CD4-positive, alpha-beta memory T cell (primary cell): ENCODE measurements at regions not wholly inside any gene's neighbourhood (a gene's known extent, or its start where the extent isn't known, plus 50 kb on each side); places are given as distances from the start of the nearest gene placed in this dataset.

Source experiments
- CTCF ChIA-PET: fragments of 350-600 bp; sonication (Branson Sonifier 250); formaldehyde crosslinking; loops from one replicate; lab custom pipeline; 2021; ENCODE audit warnings: inconsistent platforms; ENCODE audit not compliant: partially characterized antibody; lab: Charles Lee
- POLR2A ChIA-PET: fragments of 350-600 bp; sonication (Branson Sonifier 250); formaldehyde crosslinking; loops from one replicate; lab custom pipeline; 2021; ENCODE audit not compliant: partially characterized antibody; lab: Charles Lee
- DNase-seq, 5 donors: peaks; one replicate each; pipeline versions ENCODE4 v3.0.0 to v3.0.0-alpha.2; 2020 to 2022; ENCODE audit warnings: mixed read lengths in 1 of 5
- H3K27ac ChIP-seq: one replicate; pipeline ENCODE4 v1.7.0; 2013; ENCODE audit warnings: low read depth, low read length
- H3K27me3 ChIP-seq: 2 replicates; pipeline ENCODE4 v1.7.0; 2013; ENCODE audit warnings: mild to moderate bottlenecking, low read length, moderate library complexity; ENCODE audit not compliant: insufficient read depth
- H3K36me3 ChIP-seq: 2 replicates; pipeline ENCODE4 v1.7.0; 2013; ENCODE audit warnings: mild to moderate bottlenecking, low read length, moderate library complexity; ENCODE audit not compliant: insufficient read depth
- H3K4me1 ChIP-seq: 2 replicates; pipeline ENCODE4 v1.7.0; 2013; ENCODE audit warnings: mild to moderate bottlenecking, low read length, moderate library complexity; ENCODE audit not compliant: insufficient read depth
- H3K4me3 ChIP-seq, 2 donors: one replicate each; pipeline ENCODE4 v1.7.0; 2013; ENCODE audit warnings: low read length in 2 of 2, mild to moderate bottlenecking in 1 of 2
- H3K9me3 ChIP-seq, 2 donors: one replicate each; pipeline ENCODE4 v1.7.0; 2013; ENCODE audit warnings: low read length in 2 of 2, control low read depth in 1 of 2; ENCODE audit not compliant: control insufficient read depth in 1 of 2
- H3K27ac Mint-ChIP-seq, 7 donors: one replicate each; pipeline ENCODE4 v1.8.0; 2020 to 2021; ENCODE audit warnings: mixed read lengths in 7 of 7, mild to moderate bottlenecking in 6 of 7, inconsistent platforms in 3 of 7, moderate library complexity in 3 of 7
- H3K27me3 Mint-ChIP-seq, 2 donors: one replicate each; pipeline ENCODE4 v1.8.0; 2020 to 2021; ENCODE audit warnings: mixed read lengths in 2 of 2
- H3K36me3 Mint-ChIP-seq, 2 donors: one replicate each; pipeline ENCODE4 v1.8.0; 2020 to 2021; ENCODE audit warnings: mixed read lengths in 2 of 2, inconsistent platforms in 1 of 2, mild to moderate bottlenecking in 1 of 2
- H3K4me1 Mint-ChIP-seq, 4 donors: one replicate each; pipeline ENCODE4 v1.8.0; 2020 to 2021; ENCODE audit warnings: mixed read lengths in 4 of 4, mild to moderate bottlenecking in 1 of 4
- H3K4me3 Mint-ChIP-seq, 8 donors: one replicate each; pipeline ENCODE4 v1.8.0; 2020 to 2021; ENCODE audit warnings: mixed read lengths in 8 of 8, mild to moderate bottlenecking in 7 of 8, moderate library complexity in 6 of 8, inconsistent platforms in 3 of 8
- H3K9me3 Mint-ChIP-seq, 8 donors: one replicate each; pipeline ENCODE4 v1.8.0; 2020 to 2021; ENCODE audit warnings: mixed read lengths in 8 of 8, mild to moderate bottlenecking in 5 of 8, inconsistent platforms in 3 of 8, moderate library complexity in 1 of 8
- intact Hi-C: fragments of 100-400 bp; cut with micrococcal nuclease; formaldehyde crosslinking; loops from one replicate; pipeline ENCODE4 v1.15.1; 2023

DNA sequence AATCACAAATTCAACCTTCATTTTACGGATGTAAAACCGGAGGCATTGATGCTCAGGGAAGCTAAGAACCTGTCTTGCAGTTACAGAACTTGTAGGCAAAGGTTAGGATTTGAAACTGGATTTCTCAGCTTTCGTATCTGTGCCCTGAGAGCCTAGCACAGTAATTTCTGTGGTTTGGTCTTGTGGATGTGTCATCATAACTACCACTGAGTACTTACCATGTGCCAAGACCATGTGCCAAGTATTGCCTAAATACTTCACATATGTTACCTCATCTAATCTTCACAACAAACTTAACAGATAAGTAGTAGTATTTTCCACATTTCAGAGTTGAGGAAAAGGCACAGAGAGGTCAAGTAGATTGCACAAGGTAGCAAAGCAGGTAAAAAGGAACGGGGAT lies 140.7 kb downstream of the NXPE2 start:
- intact Hi-C loops, result no loop called here
- Histone ChIP-seq H3K36me3 (no peaks in the 10 kb centered on the region), H3K27me3 (no peaks in the 10 kb centered on the region), H3K4me3 (no peak overlapping the region), H3K4me1 (no peaks in the 10 kb centered on the region), H3K27ac (no peak overlapping the region), H3K9me3 (no peaks in the 10 kb centered on the region)
- Mint-ChIP-seq H3K4me3 (no peak overlapping the region), H3K9me3 (peaks cover 0 to 8% (median 1%) of the 10 kb centered on the region in 8 donors), H3K27me3 (peaks cover 0 to 2% of the 10 kb centered on the region in 2 donors), H3K27ac (no peak overlapping the region), H3K4me1 (no peaks in the 10 kb centered on the region), H3K36me3 (no peaks in the 10 kb centered on the region)
- CTCF ChIA-PET, result no interaction called here
- POLR2A ChIA-PET, result no interaction called here
- DNase-seq, result no peak

DNA sequence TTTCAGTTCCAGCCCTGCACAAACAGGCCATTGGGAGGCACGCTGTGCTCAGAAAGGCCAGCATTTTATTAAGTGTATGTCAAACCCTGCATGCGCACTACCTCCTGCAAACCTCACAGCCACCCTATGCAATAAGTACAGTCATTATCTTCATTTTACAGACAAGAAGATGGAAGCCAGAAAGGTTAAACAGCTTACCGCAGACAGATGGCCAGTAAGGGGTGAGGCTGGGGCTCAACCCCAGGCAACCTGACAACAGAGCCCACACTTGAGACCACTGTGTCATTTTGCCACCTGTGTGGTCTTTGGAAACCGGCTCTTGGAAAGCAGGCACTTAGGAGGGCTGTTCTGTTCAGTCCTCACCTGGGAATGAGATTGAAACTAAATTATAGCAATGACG lies 142.3 kb downstream of the NXPE2 start:
- H3K4me3 ChIP-seq, result no peak overlapping the region
- Mint-ChIP-seq H3K4me1 (no peaks in the 10 kb centered on the region), H3K27ac (no peak overlapping the region), H3K9me3 (peaks cover 0 to 8% (median 1%) of the 10 kb centered on the region in 8 donors), H3K36me3 (no peaks in the 10 kb centered on the region), H3K4me3 (no peak overlapping the region), H3K27me3 (peaks cover 0 to 2% of the 10 kb centered on the region in 2 donors)
- DNase-seq, result no peak
- H3K9me3 ChIP-seq, result no peaks in the 10 kb centered on the region
- ChIA-PET CTCF (no interaction called here), POLR2A (no interaction called here)
- no peaks in the 10 kb centered on the region for H3K27me3 ChIP-seq
- no peaks in the 10 kb centered on the region for H3K4me1 ChIP-seq
- intact Hi-C loops, result no loop called here
- H3K36me3 ChIP-seq, result no peaks in the 10 kb centered on the region
- H3K27ac ChIP-seq, result no peak overlapping the region

DNA sequence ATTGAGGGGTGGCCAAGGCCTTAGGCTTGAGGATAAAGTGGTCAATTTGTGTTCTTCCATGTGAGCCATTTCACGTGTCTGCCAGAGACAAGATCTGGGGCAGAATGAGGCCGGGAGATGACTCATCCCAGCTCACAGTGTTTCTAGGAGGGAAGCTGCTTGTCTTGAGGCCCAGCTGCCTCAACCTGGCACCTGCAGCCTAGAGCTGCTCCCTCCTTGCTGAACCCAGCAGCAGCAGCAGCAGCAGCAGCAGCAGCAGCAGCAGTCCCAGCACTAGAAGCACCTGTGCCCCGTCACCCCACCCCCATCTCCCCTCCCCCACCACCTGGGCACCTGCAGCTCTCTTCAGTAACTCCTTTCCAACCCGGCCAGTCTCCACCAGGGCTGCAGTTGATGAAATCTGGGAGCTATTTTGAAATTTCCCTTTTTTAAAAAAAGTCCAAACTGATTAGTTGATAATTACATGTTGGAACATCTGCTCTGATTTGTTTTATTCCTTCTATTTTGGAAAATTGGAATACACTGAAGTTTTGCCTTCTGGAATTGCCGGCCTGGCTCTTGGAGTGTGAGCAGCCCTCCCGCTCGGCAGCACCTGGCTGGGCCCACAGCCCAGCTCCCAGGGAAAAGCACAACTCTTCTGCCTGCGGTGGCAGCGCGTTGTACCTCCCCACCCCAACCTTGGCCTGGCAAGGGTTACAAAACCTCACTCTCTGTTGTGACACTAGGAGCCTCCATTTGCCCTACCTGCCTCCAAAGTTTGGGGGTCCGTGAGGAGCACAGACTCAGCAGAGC lies 143.5 kb downstream of the NXPE2 start:
- H3K4me3 Mint-ChIP-seq, result no peak overlapping the region
- no peak overlapping the region for H3K27ac Mint-ChIP-seq
- Histone ChIP-seq H3K9me3 (no peaks in the 10 kb centered on the region), H3K4me3 (no peak overlapping the region), H3K36me3 (no peaks in the 10 kb centered on the region), H3K27ac (no peak overlapping the region), H3K4me1 (no peaks in the 10 kb centered on the region), H3K27me3 (no peaks in the 10 kb centered on the region)
- intact Hi-C loops, result no loop called here
- no peaks in the 10 kb centered on the region for H3K4me1 Mint-ChIP-seq
- H3K36me3 Mint-ChIP-seq, result no peaks in the 10 kb centered on the region
- POLR2A ChIA-PET, result no interaction called here
- DNase-seq, result no peak
- peaks cover 0 to 2% of the 10 kb centered on the region in 2 donors for H3K27me3 Mint-ChIP-seq
- peaks cover 0 to 8% (median 2%) of the 10 kb centered on the region in 8 donors for H3K9me3 Mint-ChIP-seq
- CTCF ChIA-PET, result no interaction called here

DNA sequence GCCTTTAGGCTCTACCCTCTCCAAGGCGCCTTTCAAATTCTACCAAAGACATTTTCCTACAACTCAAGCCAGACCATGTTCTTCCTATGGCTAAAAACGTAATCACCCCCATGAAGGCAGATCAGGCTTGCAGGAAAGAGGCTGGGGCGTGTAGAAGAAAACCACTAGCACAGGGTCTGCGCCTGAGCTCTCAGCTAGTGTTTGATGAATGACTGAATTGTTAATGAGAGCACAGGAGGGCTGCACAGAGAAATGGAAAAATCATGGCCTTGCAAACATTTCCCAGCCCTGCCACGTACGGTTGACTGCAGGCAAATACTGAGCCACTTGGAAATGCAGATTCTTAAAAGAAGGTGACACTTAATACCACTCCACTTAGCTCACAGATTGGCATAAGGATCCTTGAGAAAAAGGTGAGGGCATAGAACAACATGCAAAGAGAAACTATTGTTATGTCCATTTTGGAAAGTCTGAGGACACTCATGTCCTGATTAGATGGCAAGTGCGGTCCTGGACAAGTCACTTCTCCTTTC lies 148.6 kb downstream of the NXPE2 start:
- POLR2A ChIA-PET, result no interaction called here
- Mint-ChIP-seq H3K4me3 (no peak overlapping the region), H3K27me3 (peaks cover 2 to 3% of the 10 kb centered on the region in 2 donors), H3K4me1 (no peaks in the 10 kb centered on the region), H3K27ac (no peak overlapping the region), H3K36me3 (no peaks in the 10 kb centered on the region), H3K9me3 (peaks cover 0 to 8% (median 1%) of the 10 kb centered on the region in 8 donors)
- Histone ChIP-seq H3K36me3 (no peaks in the 10 kb centered on the region), H3K4me3 (no peak overlapping the region), H3K27ac (no peak overlapping the region), H3K4me1 (no peaks in the 10 kb centered on the region), H3K27me3 (no peaks in the 10 kb centered on the region), H3K9me3 (no peaks in the 10 kb centered on the region)
- intact Hi-C loops, result no loop called here
- CTCF ChIA-PET, result no interaction called here
- DNase-seq, result no peak

DNA sequence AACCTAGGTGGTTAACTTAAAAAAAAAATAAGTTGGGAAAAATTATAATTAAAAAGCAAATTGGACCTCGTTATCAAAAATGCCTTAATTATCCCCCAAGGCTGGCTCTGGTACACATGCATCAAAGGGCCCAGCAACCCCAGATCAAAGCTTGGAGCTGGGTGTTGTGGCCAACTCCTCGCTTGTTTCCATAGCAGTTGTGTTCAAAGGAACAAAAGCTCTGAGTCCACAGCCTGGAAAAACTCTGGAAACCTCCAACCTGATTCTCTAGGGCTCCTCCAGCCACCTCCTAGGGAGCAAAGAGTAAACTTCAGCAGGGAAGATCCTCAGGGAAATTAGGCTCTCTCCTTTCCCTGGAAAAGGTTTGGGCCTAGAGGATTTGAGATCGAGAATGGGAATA lies 149.4 kb downstream of the NXPE2 start:
- Histone ChIP-seq H3K4me1 (no peaks in the 10 kb centered on the region), H3K36me3 (no peaks in the 10 kb centered on the region), H3K27ac (no peak overlapping the region), H3K27me3 (no peaks in the 10 kb centered on the region), H3K4me3 (no peak overlapping the region), H3K9me3 (no peaks in the 10 kb centered on the region)
- Mint-ChIP-seq H3K36me3 (no peaks in the 10 kb centered on the region), H3K27ac (no peak overlapping the region), H3K4me3 (no peak overlapping the region), H3K27me3 (peaks cover 2 to 7% of the 10 kb centered on the region in 2 donors), H3K4me1 (no peaks in the 10 kb centered on the region), H3K9me3 (peaks cover 0 to 8% (median 1%) of the 10 kb centered on the region in 8 donors)
- DNase-seq, result no peak
- CTCF ChIA-PET, result no interaction called here
- POLR2A ChIA-PET, result no interaction called here
- intact Hi-C loops, result no loop called here

DNA sequence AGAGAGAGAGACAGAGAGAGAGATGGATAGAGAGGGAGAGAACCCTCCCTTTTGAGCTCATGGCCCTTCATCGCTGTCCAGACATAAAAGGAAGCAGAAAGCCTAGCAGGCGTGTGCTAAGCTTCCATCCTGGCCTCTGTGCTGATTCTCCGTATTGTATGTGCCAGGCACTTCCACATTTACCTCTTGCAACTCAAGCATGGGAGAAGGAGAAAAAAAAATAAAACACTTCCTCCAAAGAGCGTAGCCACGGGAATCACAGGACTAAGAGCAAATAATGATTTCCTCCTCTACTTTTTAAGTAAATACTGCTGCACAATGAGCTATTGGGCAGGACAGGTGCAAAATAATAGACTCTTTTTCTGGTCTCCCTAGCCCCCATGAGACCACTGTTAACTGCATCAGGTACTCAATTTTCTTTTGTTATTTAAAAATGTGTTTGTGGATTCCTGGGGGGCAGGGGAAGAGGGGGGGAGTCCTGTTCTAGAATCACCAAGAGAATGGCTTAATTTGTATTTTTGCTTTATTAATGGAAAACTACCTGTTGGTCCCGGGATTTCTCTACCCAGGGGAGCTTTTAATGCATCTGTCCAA lies 154.3 kb downstream of the NXPE2 start:
- ChIA-PET CTCF (no interaction called here), POLR2A (no interaction called here)
- peaks cover 0 to 3% (median 0%) of the 10 kb centered on the region in 8 donors for H3K9me3 Mint-ChIP-seq
- no peaks in the 10 kb centered on the region for H3K4me1 Mint-ChIP-seq
- Histone ChIP-seq H3K4me1 (no peaks in the 10 kb centered on the region), H3K9me3 (no peaks in the 10 kb centered on the region), H3K36me3 (no peaks in the 10 kb centered on the region), H3K27ac (no peak overlapping the region), H3K4me3 (no peak overlapping the region), H3K27me3 (no peaks in the 10 kb centered on the region)
- no peaks in the 10 kb centered on the region for H3K36me3 Mint-ChIP-seq
- no peak overlapping the region for H3K4me3 Mint-ChIP-seq
- H3K27me3 Mint-ChIP-seq, result peaks cover 0 to 7% of the 10 kb centered on the region in 2 donors
- no peak overlapping the region for H3K27ac Mint-ChIP-seq
- no peak for DNase-seq
- intact Hi-C loops, result no loop called here

DNA sequence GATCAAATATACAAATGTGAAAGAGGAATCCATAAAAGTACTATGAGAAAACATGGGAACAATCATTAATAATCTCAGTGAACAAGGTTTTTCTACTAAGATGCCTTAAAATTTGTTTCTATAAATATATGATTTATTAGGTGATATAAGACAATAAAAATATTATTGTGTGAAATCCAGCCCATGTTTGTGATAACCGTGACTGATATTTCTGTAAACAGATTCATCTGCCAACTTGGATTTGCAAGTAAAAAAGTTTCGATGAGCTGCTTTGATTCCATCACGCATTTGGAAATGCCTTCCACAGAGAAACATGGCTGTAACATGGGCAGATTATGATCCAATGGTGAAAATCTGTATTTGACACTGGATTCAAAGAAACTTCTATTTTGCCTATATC lies 157.8 kb downstream of the NXPE2 start:
- DNase-seq, result no peak
- Mint-ChIP-seq H3K27ac (no peak overlapping the region), H3K27me3 (peaks cover 0 to 3% of the 10 kb centered on the region in 2 donors), H3K4me3 (no peak overlapping the region), H3K4me1 (no peaks in the 10 kb centered on the region), H3K36me3 (peaks cover 0 to 2% of the 10 kb centered on the region in 2 donors), H3K9me3 (peaks cover 3 to 18% (median 8%) of the 10 kb centered on the region in 8 donors)
- Histone ChIP-seq H3K27ac (no peak overlapping the region), H3K4me3 (no peak overlapping the region), H3K4me1 (no peaks in the 10 kb centered on the region), H3K9me3 (no peaks in the 10 kb centered on the region), H3K27me3 (no peaks in the 10 kb centered on the region), H3K36me3 (no peaks in the 10 kb centered on the region)
- intact Hi-C loops, result no loop called here
- ChIA-PET CTCF (no interaction called here), POLR2A (no interaction called here)
